IPS DF 4.7 (cell line): ENCODE measurements at regions not wholly inside any gene's neighbourhood (a gene's known extent, or its start where the extent isn't known, plus 50 kb on each side); places are given as distances from the start of the nearest gene placed in this dataset.
A peak's percentile ranks its signal among the peaks of the same experiment; 100 is the strongest.

Experiments used
- DNase-seq: peaks from one replicate; pipeline ENCODE4 v3.0.0-alpha.2; 2013; ENCODE audit warnings: low spot score; ENCODE audit errors: extremely low read depth

DNA sequence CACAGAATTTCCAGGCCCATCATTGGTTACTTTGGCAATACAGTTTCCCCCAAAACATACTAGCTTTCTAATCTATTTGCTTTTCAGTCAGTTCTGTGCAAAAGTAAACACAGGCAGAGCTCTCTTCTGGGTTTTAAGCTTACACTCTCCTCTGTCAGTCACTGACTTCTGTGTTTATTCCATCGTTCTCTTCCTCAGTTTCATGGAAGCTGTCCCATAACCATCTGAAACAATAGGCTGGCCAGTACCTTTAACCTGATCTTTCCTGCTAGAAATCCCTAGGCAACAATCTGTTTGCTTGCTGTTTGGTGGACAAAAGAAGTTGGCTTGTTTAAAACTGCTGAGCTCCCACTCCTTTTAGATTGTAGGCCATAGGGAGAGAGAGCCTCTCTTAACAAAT lies 431.5 kb downstream of the HACE1 start:
- DNase-seq, result no peak

DNA sequence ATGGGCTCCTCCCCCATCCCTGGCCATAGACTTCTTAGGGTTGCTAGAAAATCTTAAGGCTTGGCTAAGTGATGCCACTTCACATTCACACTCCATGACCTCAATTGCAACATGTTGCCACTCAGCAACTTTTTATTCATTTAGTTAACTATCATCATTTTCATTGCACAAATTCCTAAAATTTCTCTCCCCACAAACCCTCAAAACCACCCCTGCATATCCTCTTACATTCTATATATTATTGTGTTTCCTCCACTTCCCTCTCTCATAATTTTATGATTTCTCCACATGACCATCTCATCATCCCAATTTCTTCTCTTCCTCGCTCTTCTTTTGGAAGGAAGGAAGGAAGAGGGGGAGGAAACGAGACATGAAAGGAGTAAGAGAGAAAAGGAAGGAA lies 436.0 kb downstream of the HACE1 start:
- no peak for DNase-seq

DNA sequence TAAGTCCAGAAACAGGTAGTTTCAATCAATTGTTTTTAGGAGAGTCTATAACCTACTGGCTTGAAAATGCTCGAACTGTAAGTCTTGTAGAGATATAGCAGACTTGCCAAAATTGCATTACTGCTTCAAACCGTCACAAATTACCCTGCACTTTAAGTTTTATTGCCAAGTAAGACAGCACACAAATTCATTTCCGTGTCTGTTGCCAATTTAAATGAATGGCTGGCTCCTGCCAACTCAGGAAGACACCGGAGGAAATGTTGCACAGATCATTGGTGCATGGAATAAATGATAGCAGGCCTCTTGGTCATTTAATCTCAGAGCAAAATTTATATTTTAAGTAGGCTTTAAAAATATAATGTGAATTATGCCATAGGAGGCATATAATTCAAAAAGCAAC lies 438.1 kb downstream of the HACE1 start:
- DNase-seq, result no peak

DNA sequence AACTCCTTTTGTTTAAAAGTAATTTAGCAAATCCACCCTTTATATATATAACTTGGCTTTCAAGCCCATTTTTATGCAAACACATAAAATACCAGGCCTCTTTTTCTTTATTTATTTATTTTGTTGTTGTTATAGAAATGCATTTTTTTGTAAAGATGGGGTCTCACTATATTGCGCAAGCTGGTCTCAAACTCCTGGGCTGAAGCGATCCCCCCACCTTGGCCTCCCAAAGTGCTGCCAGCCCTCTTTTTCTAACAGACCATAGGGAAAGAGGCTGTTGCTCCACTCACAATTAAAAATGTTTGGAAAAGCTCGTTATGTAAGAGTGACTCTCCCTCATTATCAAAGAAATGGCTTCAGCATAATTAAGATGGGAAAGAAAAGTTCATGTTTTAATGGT lies 440.9 kb downstream of the HACE1 start:
- DNase-seq, result no peak

DNA sequence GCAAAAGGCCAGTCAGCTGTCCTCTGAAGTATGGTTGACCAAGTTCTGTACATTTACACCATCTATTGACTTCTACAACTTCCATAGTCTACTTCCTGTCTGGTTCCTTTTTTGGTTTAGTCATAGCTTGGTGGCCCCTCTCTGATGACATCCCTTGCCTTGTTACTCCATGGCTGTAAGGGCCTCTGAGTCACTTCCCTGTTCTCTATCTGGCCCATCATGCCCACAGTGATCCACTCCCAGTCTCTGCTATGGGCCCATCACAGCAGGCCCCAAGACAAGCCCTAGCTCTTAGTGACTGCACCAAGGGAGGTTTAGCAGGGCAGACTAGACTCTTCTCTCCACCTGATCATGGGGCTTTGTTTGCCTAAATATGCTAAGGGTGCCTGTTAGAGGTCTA lies 441.6 kb downstream of the HACE1 start:
- DNase-seq, result no peak

DNA sequence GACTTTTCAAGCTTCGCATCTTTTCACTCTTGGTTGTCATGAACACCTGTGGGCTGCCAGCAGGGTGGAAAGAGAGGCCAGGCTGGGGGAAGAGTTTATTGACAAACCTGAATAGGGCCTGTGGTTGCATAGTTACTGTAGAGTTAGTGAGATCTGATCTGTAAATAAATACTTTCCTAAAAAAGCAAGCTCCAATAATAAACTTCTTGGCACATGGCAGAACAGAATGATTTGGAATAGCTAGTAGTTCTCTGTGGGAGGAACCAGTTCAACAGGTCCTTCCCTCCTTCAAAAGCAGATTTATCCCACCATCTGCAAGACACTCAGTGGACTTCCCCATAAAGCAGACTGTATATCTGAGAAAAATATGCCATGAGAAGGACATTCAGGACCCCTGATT lies 445.0 kb downstream of the HACE1 start:
- no peak for DNase-seq

DNA sequence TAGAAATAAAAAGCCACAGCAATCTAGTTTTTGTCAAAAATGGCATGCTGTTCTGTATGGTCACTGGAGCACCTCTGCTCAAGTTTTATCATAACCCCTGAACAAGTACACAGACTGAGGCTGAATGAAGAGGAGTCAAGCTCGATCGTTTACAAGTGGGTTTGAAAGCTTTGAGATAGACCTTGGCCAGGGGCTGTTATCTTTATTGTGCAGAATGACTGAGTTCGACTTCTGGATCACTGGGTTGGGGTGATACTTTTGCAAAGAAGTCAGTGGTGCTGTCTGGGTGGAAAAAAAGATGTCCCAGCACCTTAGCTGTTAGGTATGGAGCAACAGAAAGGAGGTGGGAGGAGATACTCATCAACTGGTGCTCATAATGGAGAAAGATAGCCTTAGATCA lies 446.0 kb downstream of the HACE1 start:
- DNase-seq, result no peak

DNA sequence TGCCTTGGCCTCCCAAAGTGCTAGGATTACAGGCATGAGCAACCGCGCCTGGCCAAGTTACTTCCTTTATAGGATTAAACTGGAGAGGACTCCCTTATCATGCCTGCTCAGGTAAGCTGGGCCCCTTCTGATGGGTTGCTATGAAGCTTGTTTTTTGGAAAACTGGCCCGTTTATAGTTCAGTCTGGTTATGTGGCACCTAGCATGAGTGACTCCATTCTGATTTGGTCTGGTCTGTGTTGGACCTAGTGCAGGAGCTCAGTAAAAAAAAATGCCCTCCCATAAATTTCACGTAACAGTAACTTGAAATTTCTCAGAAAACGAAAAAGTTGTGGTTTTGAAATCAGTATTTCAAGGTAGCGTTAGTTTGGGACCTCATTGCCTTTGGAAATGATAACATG lies 448.4 kb downstream of the HACE1 start:
- DNase-seq, result no peak

DNA sequence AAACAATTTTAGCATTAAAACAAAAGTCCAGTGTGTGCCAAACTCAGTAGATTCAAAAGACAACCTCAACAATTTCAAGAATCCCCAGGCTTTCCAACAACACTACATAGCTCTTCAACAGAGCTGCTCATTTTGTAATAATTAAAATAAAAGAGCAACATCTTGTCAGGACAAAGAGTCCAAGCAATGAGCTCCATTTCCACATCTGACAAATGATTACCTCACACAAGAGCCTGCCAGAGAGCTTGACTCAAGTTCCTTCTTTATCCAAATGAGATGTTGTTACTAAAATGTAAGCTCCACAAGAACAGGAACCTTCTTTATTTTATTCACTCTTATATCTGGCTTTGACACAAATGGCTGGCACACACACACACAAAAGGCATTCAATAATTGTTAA lies 449.8 kb downstream of the HACE1 start:
- no peak for DNase-seq

DNA sequence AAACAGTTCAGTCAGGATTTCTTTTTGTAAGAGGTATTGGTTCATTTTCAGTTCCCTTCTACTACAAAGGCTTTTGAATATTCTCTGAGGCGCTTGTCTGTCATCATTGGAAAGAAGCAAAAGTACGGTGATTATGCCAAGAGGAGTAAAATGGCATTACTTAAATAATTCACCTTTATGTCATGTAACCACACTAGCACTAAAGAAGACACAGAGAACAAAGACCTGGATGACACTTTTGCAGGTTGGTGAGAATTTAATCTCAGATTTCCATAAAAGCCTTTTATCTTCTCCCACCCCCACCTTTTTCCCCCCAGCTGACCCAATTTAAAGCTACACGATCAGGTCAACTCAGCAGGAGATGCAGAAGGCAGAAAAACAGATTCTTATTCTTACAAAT lies 451.8 kb downstream of the HACE1 start:
- DNase-seq, result no peak

DNA sequence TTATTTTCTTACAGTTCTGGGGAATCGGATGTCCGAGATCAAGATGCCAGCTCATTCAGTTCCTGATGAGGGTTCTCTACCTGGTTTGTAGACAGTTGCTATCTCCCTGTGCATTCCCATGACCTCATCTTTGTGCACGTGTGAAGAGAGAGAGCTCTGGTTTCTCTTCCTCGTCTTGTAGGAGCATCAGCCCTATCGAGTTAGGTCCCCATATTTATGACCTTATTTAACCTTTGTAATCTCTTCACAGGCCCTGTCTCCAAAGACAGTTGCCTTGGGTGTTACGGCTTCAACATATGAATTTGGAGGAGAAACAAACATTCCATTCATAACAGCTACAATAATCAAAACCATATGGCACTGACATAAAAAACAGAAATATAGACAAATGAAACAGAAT lies 455.3 kb downstream of the HACE1 start:
- DNase-seq, result no peak

DNA sequence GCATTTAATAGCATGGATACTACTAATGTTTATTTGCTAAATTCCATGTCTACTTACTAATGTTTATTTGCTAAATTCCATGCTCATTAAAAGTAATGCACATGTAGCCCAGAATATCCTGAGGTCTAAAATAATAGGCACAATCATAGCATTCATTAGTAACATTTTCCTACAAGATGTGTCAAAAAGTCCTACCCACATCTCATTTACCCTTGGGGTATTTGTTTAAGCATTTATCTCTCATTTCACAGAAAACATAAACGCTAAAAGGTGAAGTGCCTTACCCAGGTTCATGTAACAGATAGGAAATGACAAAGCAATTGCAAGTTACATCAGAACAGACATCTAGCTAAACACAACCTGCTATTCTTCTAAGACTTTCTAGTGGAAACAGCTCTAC lies 457.1 kb downstream of the HACE1 start:
- no peak for DNase-seq

DNA sequence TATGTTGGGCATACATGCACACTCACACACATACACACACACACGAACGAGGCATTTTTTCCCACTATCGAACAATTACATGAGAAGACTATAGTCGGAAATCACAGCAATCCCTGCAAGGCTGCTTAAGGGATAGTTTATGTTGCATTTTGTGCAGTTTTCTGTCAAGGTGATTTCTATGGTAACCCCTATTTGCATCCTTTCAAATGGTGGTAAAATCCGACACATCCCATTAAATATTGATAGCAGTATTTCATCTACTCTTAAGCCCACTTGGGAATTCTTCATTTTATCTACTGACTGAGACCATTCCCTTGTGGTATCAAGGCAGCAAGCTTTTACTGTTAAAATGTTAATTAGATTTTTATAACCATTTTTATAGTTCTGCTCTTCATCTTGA lies 457.8 kb downstream of the HACE1 start:
- DNase-seq, result no peak

DNA sequence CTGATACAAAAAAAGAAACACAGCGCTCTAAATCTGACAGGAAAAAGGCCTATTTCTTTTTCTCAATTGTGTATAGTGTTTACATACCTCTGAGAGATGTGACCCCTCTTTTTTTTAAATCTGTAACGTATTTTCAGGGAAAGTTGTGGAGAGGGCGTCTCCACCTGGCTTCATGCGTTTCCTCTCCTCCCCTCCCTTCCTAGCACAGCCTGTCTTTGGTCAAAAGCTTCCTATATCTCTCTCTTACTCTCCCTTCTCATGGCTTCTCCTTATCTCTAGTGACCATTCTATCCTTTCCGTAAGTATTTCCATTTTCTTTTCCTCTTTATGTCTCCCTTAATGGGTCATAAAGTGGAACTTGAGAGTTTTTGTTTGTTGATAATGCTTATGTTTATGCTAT lies 458.9 kb downstream of the HACE1 start:
- no peak for DNase-seq

DNA sequence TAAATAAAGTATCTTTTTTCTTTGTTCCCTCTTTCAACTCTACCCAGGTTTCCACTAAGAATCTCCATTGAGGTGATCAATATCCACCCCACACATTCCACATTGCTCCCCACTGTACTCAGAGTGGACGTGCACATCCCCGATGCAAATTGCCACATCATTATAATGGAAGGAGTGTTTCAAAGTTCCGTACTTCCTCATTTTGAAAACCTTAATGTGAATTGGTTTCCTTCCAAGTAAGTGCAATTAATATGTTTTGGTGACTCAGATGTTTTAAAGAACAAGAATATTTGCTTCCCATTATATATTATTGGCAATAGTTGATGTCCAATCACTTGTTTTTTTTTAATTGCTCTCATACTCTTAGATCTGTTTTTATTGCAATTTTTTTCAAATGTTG lies 463.6 kb downstream of the HACE1 start:
- no peak for DNase-seq

DNA sequence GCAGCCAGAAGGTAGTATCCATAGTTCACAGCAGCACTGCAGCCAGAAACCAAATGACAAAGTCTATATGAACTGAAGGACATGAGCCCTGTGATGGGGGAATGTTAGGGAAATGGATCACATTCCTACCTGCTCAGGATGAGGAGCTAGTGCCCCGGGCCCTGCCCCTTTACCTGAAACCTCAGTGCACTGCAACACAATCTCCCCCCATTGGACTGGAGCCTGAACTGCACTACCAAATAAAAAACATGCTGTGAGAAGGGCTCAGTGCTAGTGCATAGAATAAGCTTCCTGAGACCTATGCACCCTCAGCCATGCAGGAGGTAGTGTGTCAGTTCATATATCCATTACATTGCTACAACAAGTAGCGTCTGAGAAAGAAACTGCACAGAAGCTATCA lies 477.8 kb downstream of the HACE1 start:
- peak; percentile 3 for DNase-seq

DNA sequence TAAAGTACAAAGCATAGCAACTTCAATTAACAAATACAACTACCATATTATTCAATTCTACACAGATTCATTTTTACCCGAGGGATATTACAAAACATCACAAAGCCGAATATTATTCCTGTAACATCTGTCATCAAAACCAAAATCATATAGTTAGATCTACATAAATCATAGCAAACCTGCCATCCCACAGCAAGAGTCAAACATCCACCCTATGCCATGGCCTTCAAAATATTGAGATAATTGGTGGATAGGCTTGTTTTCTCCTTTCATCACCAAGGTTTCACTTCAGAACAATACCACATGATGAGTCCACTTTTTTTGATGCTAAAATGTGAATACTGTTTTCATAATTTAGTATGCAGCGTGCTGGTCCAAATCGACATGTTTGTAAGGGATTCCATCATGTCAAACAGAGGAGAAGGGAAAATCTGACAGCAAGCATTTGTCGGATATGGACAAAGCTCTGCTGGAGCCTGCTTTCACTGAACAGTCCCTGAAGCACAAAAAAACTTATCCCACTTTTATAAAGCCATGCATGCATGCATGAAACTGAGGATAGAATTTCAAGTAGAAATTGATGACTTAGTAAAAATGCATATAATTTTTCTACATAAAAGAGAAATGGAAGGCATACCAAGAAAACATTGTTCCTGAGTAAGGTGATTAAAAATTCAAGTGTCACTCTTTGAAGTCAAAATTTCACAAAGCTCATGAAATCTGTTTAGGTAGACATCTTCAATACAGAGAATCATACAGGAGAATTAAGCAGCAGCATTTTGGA lies 494.1 kb downstream of the HACE1 start:
- DNase-seq, result no peak

DNA sequence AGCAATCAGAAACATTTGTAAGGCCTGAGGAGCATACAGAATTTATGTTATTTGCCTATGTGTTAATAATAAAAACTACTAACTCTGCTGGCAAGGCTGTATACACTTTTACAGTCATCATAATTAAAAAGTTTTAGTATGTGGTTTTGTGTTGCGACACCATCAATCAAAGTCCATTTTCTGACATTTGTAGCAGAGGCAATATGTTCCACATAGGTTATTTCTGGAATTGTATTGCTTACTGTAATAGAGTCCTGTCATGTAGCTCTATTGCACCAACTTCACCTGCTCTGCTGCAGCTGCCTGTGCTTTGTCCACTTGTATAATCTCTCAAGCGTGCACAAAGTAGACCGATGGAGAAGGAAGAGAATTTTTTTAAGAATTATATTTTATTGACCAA lies 501.8 kb downstream of the HACE1 start:
- DNase-seq, result no peak

DNA sequence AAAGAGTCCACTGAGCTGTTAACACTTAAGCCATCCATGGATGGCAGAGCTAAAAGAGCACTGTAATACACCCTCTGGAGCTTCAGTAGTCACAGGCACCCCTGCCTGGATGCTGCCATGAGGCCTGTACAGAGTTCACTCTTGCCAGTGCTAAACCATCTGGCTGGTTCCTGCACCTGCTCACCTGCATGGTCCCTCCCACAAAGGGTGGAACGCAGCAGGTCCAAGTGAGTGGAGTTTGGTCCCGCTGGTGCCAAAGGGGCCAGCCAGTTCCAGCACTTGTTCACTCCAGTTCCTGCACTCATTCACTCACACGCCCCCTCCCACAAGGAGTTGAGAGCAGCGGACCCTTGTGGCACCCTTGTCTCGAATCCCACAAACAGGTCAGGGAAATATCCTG lies 503.5 kb downstream of the HACE1 start:
- DNase-seq, result no peak

DNA sequence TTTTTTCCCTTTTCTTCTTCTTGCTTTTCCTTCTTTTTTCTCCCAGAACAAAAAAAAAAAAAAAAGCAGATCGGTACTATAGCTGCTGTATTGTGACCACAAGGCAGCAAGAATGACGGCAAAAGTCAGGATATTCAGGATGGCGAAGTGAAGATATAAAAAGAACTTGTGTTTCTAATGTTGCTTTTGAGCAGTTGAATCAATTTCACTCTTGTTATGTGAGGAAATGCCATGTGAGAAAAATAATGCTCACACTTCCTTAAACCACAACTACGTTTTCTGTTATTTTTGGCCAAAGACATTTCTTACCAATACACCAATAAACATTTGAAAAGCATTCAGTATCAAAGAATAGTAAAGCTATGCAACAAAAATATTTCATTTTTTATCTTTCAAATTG lies 510.5 kb downstream of the HACE1 start:
- DNase-seq, result no peak

DNA sequence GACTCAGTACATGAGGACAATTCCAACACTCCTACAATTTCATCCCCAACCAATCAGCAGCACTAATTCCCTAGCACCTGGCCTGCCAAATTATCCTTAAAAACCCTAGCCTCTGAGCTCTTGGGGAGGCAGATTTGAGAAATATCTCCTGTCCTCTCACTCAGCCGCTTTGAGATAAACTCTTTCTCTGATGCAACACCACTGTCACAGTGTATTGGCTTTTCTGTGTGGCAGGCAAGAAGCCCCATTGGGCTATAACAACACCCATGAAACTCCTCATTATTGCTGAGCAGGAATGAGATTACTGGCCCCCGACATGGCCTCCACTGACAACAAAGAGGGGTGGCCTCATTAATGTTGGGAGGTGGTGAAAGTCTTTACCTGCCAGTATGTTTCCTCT lies 515.5 kb downstream of the HACE1 start:
- no peak for DNase-seq

DNA sequence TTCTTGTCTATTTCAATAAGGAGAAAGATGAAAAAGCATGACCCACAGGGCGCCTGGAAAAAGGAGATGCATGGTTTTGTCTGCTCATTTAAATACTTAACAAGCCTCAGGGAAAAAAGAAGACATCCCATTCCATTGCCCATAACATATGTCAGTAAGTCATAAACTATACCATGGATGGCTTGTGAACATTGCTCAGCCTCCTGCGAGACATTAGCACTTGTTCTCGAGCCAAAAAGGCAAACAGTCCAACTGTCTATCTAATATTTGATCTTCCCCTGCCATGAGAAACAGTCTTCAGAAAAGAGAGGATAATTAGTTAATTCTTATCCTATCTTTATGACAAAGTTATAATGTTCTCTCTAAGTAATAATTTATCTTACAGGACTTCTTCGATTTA lies 527.4 kb downstream of the HACE1 start:
- DNase-seq, result no peak

DNA sequence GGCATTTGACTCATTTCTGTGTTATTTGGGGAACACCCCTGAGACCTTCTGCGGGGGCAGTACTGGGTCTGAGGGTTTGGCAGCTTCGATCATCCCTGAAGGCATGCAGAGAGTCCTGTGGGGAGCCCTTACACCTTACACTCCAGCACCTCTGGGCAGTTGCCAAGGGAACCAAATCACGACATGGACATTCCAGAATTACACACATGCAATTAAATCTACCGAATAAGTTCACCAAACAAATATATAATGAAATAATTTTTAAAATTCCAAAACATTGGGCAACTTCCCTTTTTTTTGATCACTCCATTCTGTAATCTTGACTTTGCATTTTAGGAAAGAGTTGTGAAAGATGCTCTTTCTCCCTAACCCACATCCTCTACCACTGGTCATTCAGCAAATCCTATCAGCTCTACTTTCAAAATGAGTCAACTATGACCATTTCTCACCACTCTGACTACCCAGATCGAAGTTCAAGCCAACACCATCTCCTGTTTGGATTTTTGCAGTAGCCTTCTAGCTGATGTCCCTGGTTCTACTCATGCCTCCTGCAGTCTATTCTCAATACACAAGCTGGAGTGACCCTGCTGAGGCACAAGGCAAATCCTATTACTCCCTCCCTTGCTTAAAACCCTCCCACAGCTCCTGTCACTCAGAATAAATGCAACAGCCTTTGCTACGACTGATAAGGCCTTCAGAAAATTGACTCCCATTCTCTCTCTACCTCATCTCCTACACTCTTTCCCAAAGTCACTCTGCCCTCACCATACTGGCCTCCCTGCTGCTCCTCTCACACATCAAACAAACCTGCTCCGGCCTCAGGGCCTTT lies 533.3 kb downstream of the HACE1 start:
- DNase-seq, result no peak
